Medulla oblongata (tissue), 1 donor: ENCODE measurements at regions not wholly inside any gene's neighbourhood (a gene's known extent, or its start where the extent isn't known, plus 50 kb on each side); places are given as distances from the start of the nearest gene placed in this dataset.

Experiments used
- DNase-seq: peaks from one replicate; pipeline ENCODE4 v3.0.0-alpha.2; 2015; ENCODE audit errors: extremely low spot score

DNA sequence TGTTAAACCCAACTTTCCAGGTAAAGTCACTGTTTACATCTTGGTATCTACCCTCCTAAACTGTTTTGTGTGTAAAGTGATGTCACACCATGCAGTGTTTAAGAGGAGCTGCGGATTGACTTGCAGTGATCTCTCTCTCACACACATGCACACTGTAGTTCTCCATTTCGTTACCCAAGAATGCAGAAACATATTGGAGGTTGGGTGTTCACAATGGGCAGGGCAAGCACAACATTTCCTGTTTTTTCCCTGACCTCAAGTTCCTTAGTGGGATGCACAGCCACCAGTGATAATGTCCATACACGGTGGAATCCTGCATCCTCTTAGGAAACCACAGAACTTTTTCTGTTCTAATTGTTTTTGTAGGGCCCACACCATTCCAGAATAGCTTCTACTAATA is 85.3 kb upstream of the CFAP20DC start:
- DNase-seq: no peak

DNA sequence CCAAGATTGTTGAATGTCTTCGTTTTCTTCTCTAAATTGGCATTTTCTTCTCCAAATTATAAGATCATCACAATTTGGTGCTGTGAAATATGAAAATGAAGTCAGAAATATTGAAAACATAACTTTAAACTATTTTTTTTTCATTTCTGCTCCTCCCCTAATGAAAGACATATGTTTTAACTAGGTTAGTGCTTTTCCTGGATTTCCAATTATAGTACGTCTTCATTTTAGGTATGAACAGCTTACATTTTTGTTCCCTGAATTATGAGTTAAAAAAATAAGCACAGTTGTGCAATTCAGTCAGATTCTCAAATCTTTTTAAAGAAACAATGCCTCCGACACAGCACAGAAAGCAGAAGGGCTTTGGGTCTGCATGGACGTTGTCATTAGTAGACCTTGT is 83.5 kb upstream of the CFAP20DC start:
- DNase-seq: no peak

DNA sequence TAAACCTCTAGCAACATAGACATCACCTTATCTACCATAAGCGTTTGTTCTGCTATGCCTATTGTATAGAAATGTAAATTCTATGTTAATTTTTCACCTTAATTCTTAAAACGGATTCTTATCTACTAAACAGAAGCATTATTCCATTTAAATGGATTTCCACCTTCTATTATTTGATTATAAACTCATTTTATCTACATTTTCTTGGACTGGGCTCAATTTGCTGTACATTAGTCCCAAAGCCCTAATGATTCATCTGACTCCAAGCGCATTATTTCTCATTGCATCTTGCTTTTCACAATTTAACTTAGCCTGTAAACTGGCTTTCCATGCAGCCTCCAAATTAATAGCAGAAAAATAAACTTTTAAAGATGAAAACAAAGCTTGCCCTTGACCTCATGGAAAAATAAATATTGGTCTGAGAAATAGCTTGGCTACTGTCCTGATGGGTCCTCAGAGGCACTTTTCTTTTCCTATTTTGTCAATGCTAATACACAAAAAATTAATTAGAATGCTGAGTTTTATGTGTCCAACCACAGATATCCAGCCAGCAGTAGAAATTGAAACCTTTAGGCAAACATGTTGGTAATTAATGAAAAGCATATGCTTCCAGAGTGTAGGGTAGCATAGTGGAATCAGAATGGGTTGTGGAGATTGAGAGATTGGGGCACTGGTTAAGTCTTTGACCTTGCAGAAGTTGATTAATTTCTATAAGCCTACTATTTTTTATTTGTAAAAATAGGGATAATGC is 81.4 kb upstream of the CFAP20DC start:
- DNase-seq: no peak

DNA sequence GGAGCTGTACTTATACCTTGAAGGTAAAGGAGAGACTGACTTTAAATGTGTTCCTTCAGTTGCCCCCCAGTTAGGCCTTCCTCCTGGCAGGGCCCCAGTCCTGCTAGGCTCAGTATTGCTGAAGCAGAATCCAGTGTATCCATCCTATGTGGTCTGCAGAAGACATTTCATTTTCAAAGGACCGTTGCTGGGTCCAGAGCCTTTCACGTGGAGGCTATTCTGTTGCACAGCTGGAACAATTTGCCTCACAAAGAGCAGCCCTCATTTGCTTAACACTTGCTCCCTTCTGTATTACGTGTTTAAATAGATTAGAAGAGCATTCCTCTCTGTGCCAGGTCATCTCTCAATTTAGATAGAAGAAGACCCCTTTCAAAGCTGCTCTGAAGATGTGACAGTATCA is 78.9 kb upstream of the CFAP20DC start:
- no peak for DNase-seq

DNA sequence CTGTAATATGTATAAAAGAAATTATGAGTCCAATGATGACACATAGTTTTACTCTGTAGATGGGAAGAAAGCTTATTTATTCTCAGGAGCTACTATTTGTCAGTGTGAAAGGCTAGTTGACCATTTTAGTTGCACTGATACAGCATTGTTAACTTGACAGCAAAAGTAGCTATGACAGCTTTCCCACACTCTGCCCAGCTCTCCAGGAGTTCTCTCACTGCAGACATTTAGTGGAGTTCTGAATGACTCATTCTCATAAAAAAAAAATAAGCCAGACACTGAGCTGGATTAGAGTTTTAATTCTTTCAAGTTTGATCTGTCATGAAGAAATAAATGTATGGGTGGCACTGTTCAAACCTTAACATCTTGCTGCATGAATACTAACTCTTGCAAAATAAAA is 77.2 kb upstream of the CFAP20DC start:
- DNase-seq: peak; percentile 9

DNA sequence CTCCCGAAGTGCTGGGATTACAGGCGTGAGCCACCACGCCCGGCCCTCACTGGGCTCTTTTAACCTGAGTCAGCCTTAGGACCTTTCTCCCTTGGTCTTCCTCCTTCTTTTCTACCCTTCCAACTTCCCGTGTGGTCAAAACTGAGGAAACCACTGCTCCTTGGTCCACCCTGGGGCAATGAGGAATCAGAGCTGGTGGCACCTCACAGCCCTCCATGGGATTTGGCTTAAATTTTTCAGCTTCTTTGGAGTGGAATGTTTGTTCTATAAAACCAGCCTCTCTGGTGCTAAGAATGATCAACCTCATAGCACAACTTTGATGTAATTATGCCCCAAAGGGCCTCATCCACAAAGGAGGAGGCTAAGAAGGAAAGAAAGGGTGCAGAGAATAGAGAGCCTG is 76.6 kb upstream of the CFAP20DC start:
- no peak for DNase-seq

DNA sequence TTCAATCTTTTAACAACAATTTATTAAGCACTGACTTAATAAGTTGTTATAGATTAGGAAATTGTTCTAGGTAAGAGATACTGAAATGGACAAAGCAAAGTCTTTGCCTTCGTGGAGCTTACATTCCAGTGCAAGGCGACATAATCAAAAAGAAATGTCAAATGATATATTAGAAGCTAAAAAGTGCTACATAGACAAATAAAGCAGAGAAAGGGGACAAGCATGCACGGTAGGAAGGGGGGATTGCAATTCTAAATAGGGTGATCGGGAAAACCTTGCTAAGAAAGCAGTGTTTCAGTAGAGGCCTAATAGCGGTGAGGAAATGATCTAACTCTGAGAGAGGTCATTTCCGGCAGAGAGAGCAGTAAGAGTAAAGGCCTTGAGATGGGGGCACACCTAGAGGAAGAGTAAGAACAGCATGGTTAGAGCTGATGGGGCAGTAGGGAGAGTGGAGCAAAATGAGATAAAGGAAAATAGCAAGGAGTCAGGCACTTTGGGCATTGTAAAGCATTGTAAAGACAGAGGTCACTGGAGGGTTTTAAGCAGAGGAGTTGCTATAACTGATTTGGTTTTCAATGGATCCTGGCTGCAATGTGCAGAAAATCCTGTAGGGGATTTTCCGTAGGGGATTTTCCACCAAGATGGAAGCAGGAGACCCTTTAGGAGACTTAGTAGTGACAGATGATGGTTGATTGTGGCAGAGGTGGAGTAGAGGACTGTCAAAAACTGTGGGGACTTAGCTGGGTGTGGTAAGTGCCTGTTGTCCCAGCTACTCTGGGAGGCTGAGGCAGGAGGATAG is 71.7 kb upstream of the CFAP20DC start:
- no peak for DNase-seq

DNA sequence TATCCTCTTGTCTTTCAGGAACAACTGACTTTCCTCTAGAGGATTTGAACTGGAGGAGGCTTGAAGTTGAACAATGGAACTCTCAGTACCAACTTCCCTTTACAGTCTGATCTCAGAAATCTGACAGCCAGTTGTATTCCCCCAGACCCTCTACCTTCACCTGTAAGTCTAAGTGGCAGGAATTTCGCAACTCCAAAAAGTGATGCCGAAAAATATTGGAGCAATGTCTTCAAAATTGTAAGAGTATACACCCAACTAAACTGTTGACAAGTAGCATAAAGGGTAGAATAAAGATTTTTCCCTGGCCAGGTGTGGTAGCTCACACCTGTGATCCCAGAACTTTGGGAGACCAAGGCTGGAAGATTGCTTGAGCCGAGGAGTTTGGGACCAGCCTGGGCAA is 69.1 kb upstream of the CFAP20DC start:
- no peak for DNase-seq

DNA sequence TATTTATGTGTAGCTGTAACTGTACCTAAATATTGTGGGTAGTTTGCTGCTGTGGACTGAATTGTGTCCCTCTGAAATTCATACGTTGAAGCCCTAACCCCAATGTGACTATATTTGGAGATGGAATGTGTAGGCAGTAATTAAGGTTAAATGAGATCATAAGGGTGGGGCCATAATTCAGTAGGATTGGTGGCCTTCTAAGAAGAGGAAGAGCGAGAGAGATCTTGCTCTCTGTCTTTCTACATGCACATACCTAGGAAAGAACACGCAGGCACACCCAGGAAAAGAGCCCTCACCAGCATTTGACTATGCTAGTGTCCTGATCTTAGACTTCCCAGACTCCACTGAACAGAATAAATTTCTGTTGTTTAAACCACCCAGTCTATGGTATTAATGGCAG is 67.6 kb upstream of the CFAP20DC start:
- no peak for DNase-seq

DNA sequence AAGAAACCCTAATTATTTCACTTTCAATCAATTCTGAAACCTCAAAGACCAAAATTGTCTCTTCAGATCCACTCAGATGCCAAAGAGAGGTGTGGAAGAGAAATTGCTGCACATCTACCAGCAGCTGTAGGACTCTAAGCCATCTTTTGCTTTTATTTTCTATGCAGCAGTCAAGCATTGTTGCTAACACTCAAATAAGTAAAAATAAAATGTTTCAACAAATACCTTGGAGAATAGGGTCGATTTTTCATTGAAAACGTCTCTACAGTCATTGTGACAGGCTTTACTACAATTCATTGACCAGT is 66.4 kb upstream of the CFAP20DC start:
- no peak for DNase-seq

DNA sequence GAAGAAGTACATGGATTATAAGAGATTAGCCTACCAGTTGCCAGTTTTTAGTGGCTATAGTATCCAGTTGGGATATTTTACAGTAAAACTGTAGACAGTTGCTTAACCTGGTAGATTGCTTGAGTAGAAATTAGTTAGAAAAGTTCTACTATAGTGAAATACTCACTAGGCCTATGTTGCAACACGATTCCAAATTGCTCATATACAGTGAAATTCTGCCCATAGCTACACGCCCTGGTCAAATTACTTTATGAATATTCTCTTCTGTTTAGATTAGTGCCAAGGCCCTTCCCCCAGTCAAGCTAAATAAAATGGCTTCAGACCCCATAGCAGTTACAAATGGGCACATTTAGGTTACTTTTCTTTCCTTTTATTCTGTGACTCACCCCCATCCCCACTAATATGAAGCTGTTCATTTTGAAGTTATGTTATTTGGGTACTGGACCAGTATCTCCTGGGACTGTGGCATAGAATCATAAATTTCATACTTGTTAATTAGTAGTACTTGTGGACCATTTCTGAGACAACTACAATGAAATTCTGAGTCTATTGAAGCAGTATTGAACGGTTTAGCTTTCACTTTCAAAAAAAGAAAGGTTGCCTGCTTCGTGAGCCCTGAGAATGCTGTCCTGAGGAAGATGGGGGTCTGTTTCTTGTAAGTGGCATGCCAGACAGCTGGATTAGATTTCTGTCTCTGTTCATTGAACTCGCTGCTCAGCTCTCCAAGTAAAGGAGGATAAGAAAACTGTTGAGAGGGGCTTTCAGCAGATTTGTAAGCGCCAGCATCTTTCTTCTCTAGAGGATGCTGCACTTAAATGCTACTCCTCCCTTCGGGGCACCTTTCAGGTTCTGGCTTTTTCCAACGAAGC is 65.8 kb upstream of the CFAP20DC start:
- no peak for DNase-seq

DNA sequence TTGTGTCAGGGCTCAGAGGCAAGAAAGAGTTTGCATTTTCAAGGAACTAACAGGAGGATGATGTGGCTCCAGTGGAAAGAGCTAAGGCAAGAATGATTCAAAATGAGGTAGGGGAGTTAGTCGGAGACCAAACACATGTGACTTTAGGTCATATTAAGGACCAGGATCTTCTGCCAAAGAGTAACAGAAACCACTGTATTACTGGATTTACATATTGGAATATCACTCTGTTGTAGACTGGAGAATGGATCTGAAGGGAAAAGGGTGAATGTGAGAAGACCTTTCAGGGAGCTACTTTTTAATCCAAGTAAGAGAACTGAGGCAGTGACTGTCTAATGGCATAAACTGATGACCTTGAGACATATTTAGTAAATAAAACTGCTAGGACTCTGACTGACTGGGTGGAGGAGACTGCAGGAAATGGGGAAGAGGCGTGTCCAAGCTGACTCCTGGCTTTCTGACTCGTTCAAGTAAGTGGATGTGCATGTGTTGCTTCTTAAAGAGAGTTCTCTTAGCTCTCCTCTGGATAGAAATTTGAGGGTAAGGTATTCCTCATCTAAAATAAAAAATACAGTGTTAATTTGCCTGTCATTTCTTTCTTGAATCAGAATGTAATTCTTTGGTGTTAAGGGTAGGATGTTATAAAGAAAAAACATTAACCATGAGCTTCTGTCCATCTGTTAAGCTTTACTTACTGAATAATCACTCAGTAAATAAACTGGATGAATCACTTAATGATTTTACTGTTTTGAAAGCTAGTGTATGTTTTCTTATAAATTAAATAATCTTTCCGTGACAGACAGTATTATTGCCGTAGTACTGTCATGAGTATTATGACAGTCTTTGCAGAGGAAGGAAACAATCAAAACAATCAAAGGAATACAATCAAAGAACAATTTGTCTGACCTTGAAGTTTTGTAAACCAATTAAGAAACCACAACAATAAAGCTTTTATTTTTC is 58.3 kb upstream of the CFAP20DC start:
- DNase-seq: no peak

DNA sequence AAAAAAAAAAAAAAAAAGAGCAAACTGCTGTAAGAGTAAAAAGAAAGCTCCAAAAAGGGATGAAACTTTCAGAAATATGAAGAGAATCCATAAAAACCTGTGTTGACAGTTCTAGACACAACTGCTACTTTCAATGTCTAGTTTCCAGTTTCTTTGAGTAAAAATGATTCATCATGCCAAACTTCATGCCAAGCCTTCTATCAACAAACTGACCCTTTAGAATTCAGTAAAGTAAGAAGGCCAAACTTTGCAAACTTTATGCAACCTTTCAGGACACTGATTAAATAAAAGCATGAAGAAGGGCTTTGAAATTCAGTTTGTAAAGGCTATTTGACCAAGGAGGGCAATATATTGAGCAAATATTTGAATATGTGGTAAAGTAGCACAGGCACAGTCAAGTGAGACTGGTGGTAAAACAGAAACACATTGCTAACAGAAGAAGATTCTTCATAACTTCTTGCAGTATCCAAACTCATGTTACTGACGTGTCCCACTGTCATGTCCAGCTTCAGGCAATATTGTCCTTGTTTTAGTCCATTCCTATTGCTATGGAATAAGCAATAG is 56.3 kb upstream of the CFAP20DC start:
- no peak for DNase-seq

DNA sequence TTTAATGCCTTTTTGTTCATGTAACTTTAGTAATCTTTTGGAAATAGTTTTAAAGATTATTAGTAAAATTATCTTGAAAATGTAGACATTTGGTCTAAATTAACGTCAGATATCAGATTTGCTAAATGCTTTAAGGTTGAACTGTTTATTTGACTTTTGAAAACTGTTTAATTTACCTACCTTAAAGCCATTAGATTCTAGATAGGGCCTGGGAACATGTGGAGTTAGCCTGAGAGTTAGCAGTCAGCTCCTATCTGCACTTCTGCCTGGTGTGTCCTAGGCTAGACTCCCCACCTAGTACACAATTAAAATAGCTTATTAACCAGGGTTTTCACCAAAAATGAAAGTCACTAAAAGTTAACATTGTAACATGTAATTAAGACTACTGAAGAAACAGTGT is 53.7 kb upstream of the CFAP20DC start:
- no peak for DNase-seq

DNA sequence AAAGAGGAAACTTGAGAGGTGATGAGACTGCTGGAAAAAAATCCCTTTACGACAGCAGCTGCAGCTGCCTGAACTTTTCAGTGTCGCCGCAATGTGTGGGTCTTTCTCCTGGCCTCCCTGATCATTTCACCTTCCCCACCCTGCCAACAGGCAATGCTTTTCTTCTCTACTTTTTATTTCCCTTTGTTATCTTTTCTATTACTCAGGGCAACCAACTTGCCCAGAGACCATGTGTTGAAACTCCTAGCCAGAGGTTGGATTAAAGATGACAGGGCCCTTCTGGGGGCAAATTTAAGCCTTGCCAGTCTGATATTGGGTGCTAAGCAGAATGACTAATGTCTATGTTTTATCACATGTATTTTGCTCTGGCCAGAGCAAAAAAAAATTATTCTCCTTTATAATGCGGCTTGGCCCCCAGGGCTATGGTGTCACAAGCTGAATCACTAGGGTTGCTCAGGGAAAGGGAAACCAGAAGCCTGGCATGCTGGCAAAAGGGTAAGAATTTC is 51.5 kb upstream of the CFAP20DC start:
- DNase-seq: peak; percentile 15
